ENCODE measurements at regions not wholly inside any gene's neighbourhood (a gene's known extent, or its start where the extent isn't known, plus 50 kb on each side); places are given as distances from the start of the nearest gene placed in this dataset.
"Not testable (repeated sequence)": the region's sequence is repeated elsewhere in the genome, so short reads cannot be mapped to it uniquely, and the experiment has no call there.

DNA sequence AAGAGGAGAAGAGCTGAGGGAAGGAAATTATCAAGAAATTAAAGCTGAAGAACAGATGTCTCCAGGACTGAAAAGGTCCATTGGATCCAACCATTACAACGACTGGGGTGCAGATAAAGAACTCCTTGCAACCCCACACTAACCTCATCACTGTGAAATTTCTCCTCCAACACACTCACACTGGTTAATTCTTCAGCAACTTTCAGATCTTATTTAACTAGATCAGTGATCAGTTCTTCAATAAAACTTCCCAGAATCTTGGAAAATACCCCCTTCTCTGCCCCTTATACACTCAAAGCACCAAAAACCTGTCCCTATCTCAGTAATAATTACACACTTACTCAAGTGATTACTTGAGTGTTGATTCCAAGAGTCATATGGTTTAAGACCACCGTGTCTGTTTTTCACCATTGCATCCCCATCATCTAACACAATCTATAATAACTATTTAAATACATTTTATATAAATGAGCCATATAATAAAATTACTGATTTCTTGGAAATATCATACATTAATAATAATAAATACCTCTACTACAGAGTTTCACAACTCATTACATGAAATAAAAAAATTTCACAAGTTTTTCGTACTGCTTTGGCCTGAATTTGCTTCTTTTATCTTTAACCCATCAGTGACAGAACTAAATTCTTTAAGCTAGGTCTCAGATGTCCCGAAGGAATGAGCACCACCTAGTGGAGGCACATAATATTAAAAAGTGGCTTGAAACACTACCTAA is 123.7 kb downstream of the MPP7 start:
- 16 to 21% methylated on average over 4 of the region's 4 CpGs for WGBS, 2 donors
- H3K9me3 ChIP-seq (ENCODE audit: control insufficient read depth in 2 of 2, insufficient read depth in 1 of 2, low read depth in 1 of 2, low read length in 1 of 2), result no peaks in the 10 kb centered on the region
- no peak overlapping the region for H3K4me3 ChIP-seq (ENCODE audit: low read depth in 1 of 2, low read length in 2 of 2)
- H3K4me1 ChIP-seq (ENCODE audit: control insufficient read depth in 2 of 2, insufficient read depth in 2 of 2, low read length in 1 of 2), result no peaks in the 10 kb centered on the region
- no peaks in the 10 kb centered on the region for H3K27me3 ChIP-seq (ENCODE audit: control insufficient read depth in 1 of 2, insufficient read depth in 2 of 2, low read length in 2 of 2)
- no peak overlapping the region for H3K27ac ChIP-seq (ENCODE audit: low read depth in 2 of 2, low read length in 1 of 2)
- H3K36me3 ChIP-seq (ENCODE audit: control insufficient read depth in 2 of 2, insufficient read depth in 2 of 2, low read length in 1 of 2), result no peaks in the 10 kb centered on the region

DNA sequence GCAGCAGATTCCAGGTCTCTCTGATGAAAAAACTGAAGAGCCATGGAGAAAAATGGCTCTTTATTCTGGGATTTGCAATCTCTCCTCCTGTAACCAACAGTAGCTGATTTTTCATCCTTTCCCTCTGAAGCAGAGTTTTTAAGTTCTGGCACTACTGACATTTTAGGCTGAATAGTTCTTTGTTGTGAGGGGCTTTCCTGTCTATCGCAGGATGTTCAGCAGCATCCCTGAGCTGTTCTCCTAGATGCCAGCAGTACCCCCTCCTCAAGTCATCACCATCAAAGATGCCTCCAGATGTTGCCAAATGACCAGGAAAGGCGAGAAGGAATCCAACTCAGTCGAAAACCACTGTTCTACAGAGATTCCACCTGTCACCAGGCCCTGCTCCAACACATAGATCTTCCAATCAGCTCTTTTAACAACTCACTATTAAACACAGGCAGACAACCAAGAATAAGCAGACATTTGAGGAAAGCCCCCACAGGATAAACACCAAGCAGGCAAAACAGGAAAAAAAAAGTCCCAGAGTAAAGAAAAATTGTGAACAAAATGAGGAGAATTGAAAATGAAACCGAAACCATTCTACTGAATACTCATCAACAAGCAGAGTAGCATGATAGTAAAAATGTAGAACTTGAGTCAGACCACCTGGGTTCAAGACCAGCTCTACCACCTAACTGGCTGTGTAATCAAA is 124.8 kb downstream of the MPP7 start:
- Histone ChIP-seq H3K4me1 (ENCODE audit: control insufficient read depth in 2 of 2, insufficient read depth in 2 of 2, low read length in 1 of 2) (no peaks in the 10 kb centered on the region), H3K36me3 (ENCODE audit: control insufficient read depth in 2 of 2, insufficient read depth in 2 of 2, low read length in 1 of 2) (no peaks in the 10 kb centered on the region), H3K27ac (ENCODE audit: low read depth in 2 of 2, low read length in 1 of 2) (peak overlapping the region; percentile 17 to 49), H3K27me3 (ENCODE audit: control insufficient read depth in 1 of 2, insufficient read depth in 2 of 2, low read length in 2 of 2) (no peaks in the 10 kb centered on the region), H3K4me3 (ENCODE audit: low read depth in 1 of 2, low read length in 2 of 2) (peak overlapping the region in 1 of 2 donors; percentile 34), H3K9me3 (ENCODE audit: control insufficient read depth in 2 of 2, insufficient read depth in 1 of 2, low read depth in 1 of 2, low read length in 1 of 2) (no peaks in the 10 kb centered on the region)
- 54 to 65% methylated on average over 4 of the region's 4 CpGs for WGBS, 2 donors

DNA sequence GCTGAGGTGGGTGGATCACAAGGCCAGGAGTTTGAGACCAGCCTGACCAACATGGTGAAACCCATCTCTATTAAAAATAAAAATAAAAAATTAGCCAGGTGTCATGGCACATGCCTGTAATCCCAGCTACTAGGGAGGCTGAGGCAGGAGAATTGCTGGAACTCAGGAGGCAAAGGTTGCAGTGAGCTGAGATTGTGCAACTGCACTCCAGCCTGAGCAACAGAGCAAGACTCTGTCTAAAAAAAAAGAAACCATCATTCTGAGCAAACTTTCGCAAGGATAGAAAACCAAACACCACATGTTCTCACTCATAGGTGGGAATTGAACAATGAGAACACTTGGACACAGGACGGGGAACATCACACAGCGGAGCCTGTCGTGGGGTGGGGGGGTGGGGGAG is 126.4 kb downstream of the MPP7 start:
- not testable (repeated sequence) for H3K27ac ChIP-seq (ENCODE audit: low read depth in 2 of 2, low read length in 1 of 2); H3K27me3 ChIP-seq (ENCODE audit: control insufficient read depth in 1 of 2, insufficient read depth in 2 of 2, low read length in 2 of 2); H3K4me3 ChIP-seq (ENCODE audit: low read depth in 1 of 2, low read length in 2 of 2); H3K4me1 ChIP-seq (ENCODE audit: control insufficient read depth in 2 of 2, insufficient read depth in 2 of 2, low read length in 1 of 2); H3K9me3 ChIP-seq (ENCODE audit: control insufficient read depth in 2 of 2, insufficient read depth in 1 of 2, low read depth in 1 of 2, low read length in 1 of 2); H3K36me3 ChIP-seq (ENCODE audit: control insufficient read depth in 2 of 2, insufficient read depth in 2 of 2, low read length in 1 of 2)
- 90 to 93% methylated on average over 4 of the region's 4 CpGs for WGBS, 2 donors

DNA sequence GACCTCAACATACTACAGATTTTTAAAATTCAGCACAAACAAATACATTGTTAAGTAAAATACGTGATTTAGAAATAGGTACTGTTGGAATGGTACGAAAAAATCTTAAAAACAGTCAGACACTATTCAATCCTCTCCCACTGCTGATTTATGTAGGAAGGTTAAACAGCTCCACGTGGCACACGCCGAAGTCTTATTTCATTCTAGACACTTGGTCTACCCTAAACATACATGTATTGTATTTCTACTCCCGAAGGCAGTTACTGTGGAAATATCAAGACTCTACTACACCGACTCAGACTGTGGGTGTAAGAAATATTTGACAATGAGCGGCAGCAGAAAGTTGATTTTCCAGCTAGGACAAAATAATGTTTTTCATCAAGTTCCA is 130.6 kb downstream of the MPP7 start:
- H3K4me3 ChIP-seq (ENCODE audit: low read depth in 1 of 2, low read length in 2 of 2), result no peak overlapping the region
- WGBS, 2 donors, result 88 to 92% methylated on average over 8 of the region's 8 CpGs

DNA sequence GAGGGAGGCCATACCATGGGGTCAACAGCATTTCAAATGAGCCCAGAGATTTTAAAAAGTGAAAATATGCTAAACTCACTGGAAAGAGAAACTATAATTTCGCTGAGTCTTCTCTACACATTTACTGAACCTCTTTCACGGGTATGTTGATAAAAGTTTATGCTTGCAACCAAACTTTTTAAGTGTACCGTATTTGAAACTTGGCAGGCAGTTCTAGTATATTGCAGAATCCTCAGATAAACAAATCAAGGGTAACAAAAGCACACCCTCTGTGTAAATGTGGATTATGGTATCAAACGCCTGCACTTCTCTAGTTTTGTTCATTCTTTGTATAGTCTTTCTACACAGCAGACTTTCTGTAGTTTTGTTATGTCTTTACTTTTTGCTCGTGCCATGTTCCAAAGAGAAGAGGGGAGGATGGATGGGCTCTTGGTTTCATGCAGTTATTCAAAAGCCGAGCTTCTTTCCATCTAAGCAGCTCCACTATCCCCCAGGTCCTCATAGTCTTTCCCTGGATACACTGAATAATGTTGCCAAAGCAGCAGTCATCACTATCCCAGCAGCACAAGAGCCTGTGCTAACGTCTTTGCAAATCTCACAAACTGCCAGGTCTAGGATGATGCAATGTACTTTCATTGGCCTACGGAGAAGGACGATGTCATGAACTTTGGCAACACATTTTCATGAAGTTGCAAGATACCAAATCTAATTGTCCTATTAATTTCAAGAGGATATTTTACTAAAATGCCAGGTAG is 131.2 kb downstream of the MPP7 start:
- Histone ChIP-seq H3K4me3 (ENCODE audit: low read depth in 1 of 2, low read length in 2 of 2) (no peak overlapping the region), H3K27ac (ENCODE audit: low read depth in 2 of 2, low read length in 1 of 2) (no peak overlapping the region), H3K4me1 (ENCODE audit: control insufficient read depth in 2 of 2, insufficient read depth in 2 of 2, low read length in 1 of 2) (no peaks in the 10 kb centered on the region), H3K36me3 (ENCODE audit: control insufficient read depth in 2 of 2, insufficient read depth in 2 of 2, low read length in 1 of 2) (no peaks in the 10 kb centered on the region), H3K27me3 (ENCODE audit: control insufficient read depth in 1 of 2, insufficient read depth in 2 of 2, low read length in 2 of 2) (no peaks in the 10 kb centered on the region), H3K9me3 (ENCODE audit: control insufficient read depth in 2 of 2, insufficient read depth in 1 of 2, low read depth in 1 of 2, low read length in 1 of 2) (no peaks in the 10 kb centered on the region)
- WGBS, 2 donors, result 32 to 50% methylated on average over 9 of the region's 9 CpGs

More for the DNA sequence above, 130.6 kb downstream of the MPP7 start:
- Histone ChIP-seq H3K27me3 (ENCODE audit: control insufficient read depth in 1 of 2, insufficient read depth in 2 of 2, low read length in 2 of 2) (no peaks in the 10 kb centered on the region), H3K9me3 (ENCODE audit: control insufficient read depth in 2 of 2, insufficient read depth in 1 of 2, low read depth in 1 of 2, low read length in 1 of 2) (no peaks in the 10 kb centered on the region), H3K4me1 (ENCODE audit: control insufficient read depth in 2 of 2, insufficient read depth in 2 of 2, low read length in 1 of 2) (no peaks in the 10 kb centered on the region), H3K27ac (ENCODE audit: low read depth in 2 of 2, low read length in 1 of 2) (no peak overlapping the region), H3K36me3 (ENCODE audit: control insufficient read depth in 2 of 2, insufficient read depth in 2 of 2, low read length in 1 of 2) (no peaks in the 10 kb centered on the region)

DNA sequence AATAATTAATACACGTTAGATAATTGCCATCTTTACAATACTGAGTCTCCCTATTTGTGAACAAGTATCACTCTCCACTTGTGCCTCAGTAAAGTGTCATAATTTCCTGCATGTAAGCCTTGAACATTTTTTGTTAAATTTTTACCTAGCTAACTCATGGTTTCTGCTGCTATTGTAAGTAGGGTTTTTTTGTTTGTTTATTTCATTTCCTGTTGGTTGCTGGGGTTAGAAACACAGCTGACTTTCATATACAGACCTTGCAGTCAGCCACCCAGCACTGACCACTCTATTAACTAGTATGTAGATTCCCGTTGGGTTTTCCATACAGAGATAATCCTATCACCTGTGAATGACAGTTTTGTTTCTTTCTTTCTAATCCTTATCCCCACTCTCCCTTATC is 133.3 kb downstream of the MPP7 start:
- H3K4me3 ChIP-seq (ENCODE audit: low read depth in 1 of 2, low read length in 2 of 2), result no peak overlapping the region
- WGBS, 2 donors, result 57 to 81% methylated on average over 2 of the region's 2 CpGs
- H3K27ac ChIP-seq (ENCODE audit: low read depth in 2 of 2, low read length in 1 of 2), result no peak overlapping the region
- no peaks in the 10 kb centered on the region for H3K4me1 ChIP-seq (ENCODE audit: control insufficient read depth in 2 of 2, insufficient read depth in 2 of 2, low read length in 1 of 2)
- H3K36me3 ChIP-seq (ENCODE audit: control insufficient read depth in 2 of 2, insufficient read depth in 2 of 2, low read length in 1 of 2), result no peaks in the 10 kb centered on the region
- H3K27me3 ChIP-seq (ENCODE audit: control insufficient read depth in 1 of 2, insufficient read depth in 2 of 2, low read length in 2 of 2), result no peaks in the 10 kb centered on the region
- no peaks in the 10 kb centered on the region for H3K9me3 ChIP-seq (ENCODE audit: control insufficient read depth in 2 of 2, insufficient read depth in 1 of 2, low read depth in 1 of 2, low read length in 1 of 2)

DNA sequence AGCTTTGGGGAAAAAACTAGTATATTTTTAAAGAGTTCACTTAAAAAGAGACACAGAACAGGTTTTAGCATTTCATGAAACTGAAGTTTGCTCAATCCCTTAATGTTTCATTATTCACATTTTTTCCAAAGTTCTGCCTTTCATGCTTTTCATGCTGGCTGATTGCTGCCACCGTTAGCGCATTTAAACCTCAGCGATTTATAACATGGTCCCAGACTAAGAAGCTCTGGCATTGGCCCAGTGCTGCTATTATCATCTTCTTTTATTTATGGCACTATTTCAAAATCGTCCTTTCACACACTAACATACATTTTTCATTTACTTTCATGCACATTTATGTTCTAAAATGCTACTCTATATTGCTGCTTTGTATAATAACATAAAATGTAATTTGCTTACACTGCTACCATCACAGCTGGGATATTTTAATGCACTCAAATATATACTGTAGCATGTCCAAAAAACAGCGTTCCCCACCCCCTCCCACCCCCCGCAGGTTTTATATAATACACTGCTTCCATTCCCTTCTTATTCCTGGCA is 141.9 kb downstream of the MPP7 start:
- Histone ChIP-seq H3K9me3 (ENCODE audit: control insufficient read depth in 2 of 2, insufficient read depth in 1 of 2, low read depth in 1 of 2, low read length in 1 of 2) (no peaks in the 10 kb centered on the region), H3K27me3 (ENCODE audit: control insufficient read depth in 1 of 2, insufficient read depth in 2 of 2, low read length in 2 of 2) (no peaks in the 10 kb centered on the region), H3K36me3 (ENCODE audit: control insufficient read depth in 2 of 2, insufficient read depth in 2 of 2, low read length in 1 of 2) (no peaks in the 10 kb centered on the region), H3K27ac (ENCODE audit: low read depth in 2 of 2, low read length in 1 of 2) (no peak overlapping the region), H3K4me1 (ENCODE audit: control insufficient read depth in 2 of 2, insufficient read depth in 2 of 2, low read length in 1 of 2) (no peaks in the 10 kb centered on the region), H3K4me3 (ENCODE audit: low read depth in 1 of 2, low read length in 2 of 2) (no peak overlapping the region)
- 52 to 64% methylated on average over 6 of the region's 6 CpGs for WGBS, 2 donors

DNA sequence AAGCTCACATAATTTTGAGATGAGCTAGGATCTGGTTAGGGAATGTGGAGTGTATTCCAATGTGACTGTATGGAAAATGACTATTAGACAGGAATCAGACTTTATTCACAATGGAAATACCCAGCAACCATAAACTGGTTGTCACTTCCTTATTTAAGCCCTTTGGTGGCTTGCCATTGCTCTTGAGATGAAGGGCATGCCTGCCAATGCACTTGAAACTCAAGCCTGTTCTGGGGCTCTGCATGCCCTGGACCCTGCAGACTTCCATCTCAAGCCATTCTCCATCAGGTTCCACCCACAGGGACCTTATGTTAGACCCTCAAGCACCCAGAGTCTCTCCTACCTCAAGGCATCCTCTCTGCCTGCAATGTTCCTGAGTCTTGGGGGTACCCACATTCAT is 145.5 kb downstream of the MPP7 start:
- Histone ChIP-seq H3K4me3 (ENCODE audit: low read depth in 1 of 2, low read length in 2 of 2) (no peak overlapping the region), H3K9me3 (ENCODE audit: control insufficient read depth in 2 of 2, insufficient read depth in 1 of 2, low read depth in 1 of 2, low read length in 1 of 2) (no peaks in the 10 kb centered on the region), H3K4me1 (ENCODE audit: control insufficient read depth in 2 of 2, insufficient read depth in 2 of 2, low read length in 1 of 2) (no peaks in the 10 kb centered on the region), H3K27me3 (ENCODE audit: control insufficient read depth in 1 of 2, insufficient read depth in 2 of 2, low read length in 2 of 2) (no peaks in the 10 kb centered on the region), H3K27ac (ENCODE audit: low read depth in 2 of 2, low read length in 1 of 2) (no peak overlapping the region), H3K36me3 (ENCODE audit: control insufficient read depth in 2 of 2, insufficient read depth in 2 of 2, low read length in 1 of 2) (no peaks in the 10 kb centered on the region)

DNA sequence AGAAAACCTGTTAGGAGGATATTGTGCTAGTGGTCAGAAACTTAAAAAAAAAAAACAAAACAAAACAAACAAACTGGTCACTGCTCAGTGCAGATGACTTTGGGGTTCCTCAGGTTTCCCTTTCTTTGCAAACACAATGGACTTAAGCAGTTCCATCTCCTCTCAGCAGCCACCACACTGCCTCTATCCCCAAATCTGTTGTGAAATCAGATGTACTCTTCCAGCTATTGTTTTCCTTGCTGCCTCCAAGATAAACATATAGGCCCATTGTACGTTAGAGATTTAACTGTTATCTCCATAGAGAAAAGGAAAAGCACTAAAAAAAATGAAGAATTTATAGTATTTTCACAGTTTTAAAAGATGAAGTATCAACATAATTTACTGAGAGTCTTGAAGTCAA is 147.1 kb downstream of the MPP7 start:
- Histone ChIP-seq H3K4me1 (ENCODE audit: control insufficient read depth in 2 of 2, insufficient read depth in 2 of 2, low read length in 1 of 2) (no peaks in the 10 kb centered on the region), H3K27me3 (ENCODE audit: control insufficient read depth in 1 of 2, insufficient read depth in 2 of 2, low read length in 2 of 2) (no peaks in the 10 kb centered on the region), H3K9me3 (ENCODE audit: control insufficient read depth in 2 of 2, insufficient read depth in 1 of 2, low read depth in 1 of 2, low read length in 1 of 2) (no peaks in the 10 kb centered on the region), H3K27ac (ENCODE audit: low read depth in 2 of 2, low read length in 1 of 2) (no peak overlapping the region), H3K4me3 (ENCODE audit: low read depth in 1 of 2, low read length in 2 of 2) (no peak overlapping the region), H3K36me3 (ENCODE audit: control insufficient read depth in 2 of 2, insufficient read depth in 2 of 2, low read length in 1 of 2) (no peaks in the 10 kb centered on the region)
- 64 to 67% methylated on average over 1 of the region's 1 CpG for WGBS, 2 donors
